CD4-positive, alpha-beta T cell (primary cell): ENCODE measurements at regions not wholly inside any gene's neighbourhood (a gene's known extent, or its start where the extent isn't known, plus 50 kb on each side); places are given as distances from the start of the nearest gene placed in this dataset.

Experiments used
- ATAC-seq: fragments of 200-7000 bp; cut with Tn5 transposase; one replicate; pipeline ENCODE4 v1.10.0; 2022; ENCODE audit warnings: mild to moderate bottlenecking; ENCODE audit not compliant: poor library complexity
- CTCF ChIA-PET: fragments of 350-600 bp; sonication (Branson Sonifier 250); formaldehyde crosslinking; loops from one replicate; lab custom pipeline; 2021; ENCODE audit warnings: antibody characterized with exemption, inconsistent platforms; lab: Charles Lee
- POLR2A ChIA-PET: fragments of 350-600 bp; sonication (Branson Sonifier 250); formaldehyde crosslinking; loops from one replicate; lab custom pipeline; 2021; ENCODE audit warnings: antibody characterized with exemption, inconsistent platforms; lab: Charles Lee
- DNase-seq, 14 experiments: peaks; one replicate each; pipeline ENCODE4 v3.0.0-alpha.2; 2013 to 2020; ENCODE audit warnings: mixed read lengths in 2 of 14
- H3K27ac ChIP-seq, 2 donors: one replicate each; pipeline versions ENCODE4 v1.5.1 to v1.7.0; 2013; ENCODE audit warnings: low read length in 2 of 2, low read depth in 1 of 2, mild to moderate bottlenecking in 1 of 2
- H3K27me3 ChIP-seq, 2 experiments: 1 replicate in 1 of 2; 2 replicates in 1 of 2; pipeline versions ENCODE4 v1.6.1 to v1.7.0; 2013; ENCODE audit warnings: low read length in 2 of 2, control low read depth in 1 of 2, mild to moderate bottlenecking in 1 of 2, moderate library complexity in 1 of 2; ENCODE audit not compliant: insufficient read depth in 2 of 2, control insufficient read depth in 1 of 2
- H3K36me3 ChIP-seq: one replicate; pipeline ENCODE4 v1.6.1; 2013; ENCODE audit warnings: low read length, control low read depth; ENCODE audit not compliant: insufficient read depth
- H3K4me1 ChIP-seq: one replicate; pipeline ENCODE4 v1.6.1; 2013; ENCODE audit warnings: low read length, control low read depth; ENCODE audit not compliant: insufficient read depth
- H3K4me3 ChIP-seq: one replicate; pipeline ENCODE4 v1.5.1; 2013; ENCODE audit warnings: mild to moderate bottlenecking, low read length, moderate library complexity
- H3K9me3 ChIP-seq, 2 experiments: 1 replicate in 1 of 2; 2 replicates in 1 of 2; pipeline versions ENCODE4 v1.6.1 to v1.7.0; 2013; ENCODE audit warnings: low read length in 2 of 2, mild to moderate bottlenecking in 2 of 2, control low read depth in 1 of 2, moderate library complexity in 1 of 2; ENCODE audit not compliant: control insufficient read depth in 1 of 2, insufficient read depth in 1 of 2
- H3K27ac Mint-ChIP-seq: one replicate; pipeline ENCODE4 v1.8.0; 2020; ENCODE audit warnings: mixed read lengths
- H3K27me3 Mint-ChIP-seq: one replicate; pipeline ENCODE4 v1.8.0; 2021; ENCODE audit warnings: mixed read lengths
- H3K36me3 Mint-ChIP-seq: one replicate; pipeline ENCODE4 v1.8.0; 2021; ENCODE audit warnings: low read depth, mixed read lengths
- H3K4me1 Mint-ChIP-seq: one replicate; pipeline ENCODE4 v1.8.0; 2021; ENCODE audit warnings: low read depth, mixed read lengths
- H3K4me3 Mint-ChIP-seq: one replicate; pipeline ENCODE4 v1.8.0; 2020; ENCODE audit warnings: mild to moderate bottlenecking, mixed read lengths
- H3K9me3 Mint-ChIP-seq: one replicate; pipeline ENCODE4 v1.8.0; 2020; ENCODE audit warnings: mixed read lengths
- intact Hi-C, 2 experiments: fragments of 100-400 bp; cut with DNase I in 1 of 2; cut with micrococcal nuclease in 1 of 2; formaldehyde crosslinking; loops; one replicate each; pipeline versions ENCODE4 v1.15.1 to v1.9.0; 2023 to 2025; cut with DNase I, micrococcal nuclease
- TF ChIP-seq, protein P1 (sequence below): fragments of 200-600 bp; IDR thresholded peaks from one replicate; pipeline ENCODE4 v1.8.0; 2022; ENCODE audit warnings: antibody characterized with exemption, mild to moderate bottlenecking

- ATAC-seq = no peak
- TF ChIP-seq, protein P1, sequence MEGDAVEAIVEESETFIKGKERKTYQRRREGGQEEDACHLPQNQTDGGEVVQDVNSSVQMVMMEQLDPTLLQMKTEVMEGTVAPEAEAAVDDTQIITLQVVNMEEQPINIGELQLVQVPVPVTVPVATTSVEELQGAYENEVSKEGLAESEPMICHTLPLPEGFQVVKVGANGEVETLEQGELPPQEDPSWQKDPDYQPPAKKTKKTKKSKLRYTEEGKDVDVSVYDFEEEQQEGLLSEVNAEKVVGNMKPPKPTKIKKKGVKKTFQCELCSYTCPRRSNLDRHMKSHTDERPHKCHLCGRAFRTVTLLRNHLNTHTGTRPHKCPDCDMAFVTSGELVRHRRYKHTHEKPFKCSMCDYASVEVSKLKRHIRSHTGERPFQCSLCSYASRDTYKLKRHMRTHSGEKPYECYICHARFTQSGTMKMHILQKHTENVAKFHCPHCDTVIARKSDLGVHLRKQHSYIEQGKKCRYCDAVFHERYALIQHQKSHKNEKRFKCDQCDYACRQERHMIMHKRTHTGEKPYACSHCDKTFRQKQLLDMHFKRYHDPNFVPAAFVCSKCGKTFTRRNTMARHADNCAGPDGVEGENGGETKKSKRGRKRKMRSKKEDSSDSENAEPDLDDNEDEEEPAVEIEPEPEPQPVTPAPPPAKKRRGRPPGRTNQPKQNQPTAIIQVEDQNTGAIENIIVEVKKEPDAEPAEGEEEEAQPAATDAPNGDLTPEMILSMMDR = no peak
- Mint-ChIP-seq H3K4me1 (no peaks in the 10 kb centered on the region), H3K9me3 (peaks cover 6% of the 10 kb centered on the region), H3K27me3 (no peaks in the 10 kb centered on the region), H3K27ac (no peak overlapping the region), H3K4me3 (no peak overlapping the region), H3K36me3 (no peaks in the 10 kb centered on the region)
- Histone ChIP-seq H3K27me3 (no peaks in the 10 kb centered on the region), H3K4me1 (no peaks in the 10 kb centered on the region), H3K9me3 (peaks cover 0 to 11% of the 10 kb centered on the region in 2 experiments), H3K27ac (no peak overlapping the region), H3K36me3 (no peaks in the 10 kb centered on the region), H3K4me3 (no peak overlapping the region)
- CTCF ChIA-PET = no interaction called here
- intact Hi-C loops = no loop called here
- DNase-seq = no peak
- POLR2A ChIA-PET = no interaction called here
These were observed 110.9 kb upstream of the ROBO1 start for GRCh38 chr3:79878708-79879107.

- no peaks in the 10 kb centered on the region for H3K36me3 Mint-ChIP-seq
- intact Hi-C loops = no loop called here
- peaks cover 0 to 8% of the 10 kb centered on the region in 2 experiments for H3K9me3 ChIP-seq
- no peak overlapping the region for H3K27ac ChIP-seq
- ATAC-seq = no peak
- CTCF ChIA-PET = no interaction called here
- TF ChIP-seq, protein P1 = no peak
- H3K36me3 ChIP-seq = no peaks in the 10 kb centered on the region
- POLR2A ChIA-PET = no interaction called here
- no peaks in the 10 kb centered on the region for H3K27me3 ChIP-seq
- peaks cover 13% of the 10 kb centered on the region for H3K9me3 Mint-ChIP-seq
- H3K4me1 ChIP-seq = no peaks in the 10 kb centered on the region
- DNase-seq = no peak
- H3K4me1 Mint-ChIP-seq = no peaks in the 10 kb centered on the region
- no peak overlapping the region for H3K4me3 Mint-ChIP-seq
- no peak overlapping the region for H3K4me3 ChIP-seq
- H3K27ac Mint-ChIP-seq = no peak overlapping the region
- H3K27me3 Mint-ChIP-seq = no peaks in the 10 kb centered on the region
These were observed 106.8 kb upstream of the ROBO1 start for GRCh38 chr3:79874646-79875045.

DNA sequence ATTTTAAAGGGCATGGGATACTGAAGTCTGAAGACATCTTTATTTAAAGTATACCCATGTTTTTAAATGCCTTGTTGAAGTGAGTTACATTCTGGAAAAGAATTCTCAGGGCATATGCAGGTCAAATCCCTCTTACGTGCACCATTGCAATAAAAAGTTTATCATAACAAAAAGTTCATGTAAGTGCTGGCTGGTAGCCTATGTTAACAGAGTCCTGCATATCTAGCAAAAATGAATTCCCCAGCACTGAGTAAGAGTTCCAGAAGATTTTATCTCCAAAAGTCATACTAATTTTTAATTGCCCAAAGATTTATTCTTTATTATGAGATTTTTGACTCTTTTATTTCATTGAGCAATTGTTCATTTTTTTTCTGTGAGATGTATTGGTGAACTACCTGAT, 104.7 kb upstream of the ROBO1 start:
- intact Hi-C loops = no loop called here
- POLR2A ChIA-PET = no interaction called here
- Histone ChIP-seq H3K9me3 (no peaks in the 10 kb centered on the region), H3K4me1 (no peaks in the 10 kb centered on the region), H3K27ac (no peak overlapping the region), H3K36me3 (no peaks in the 10 kb centered on the region), H3K4me3 (no peak overlapping the region), H3K27me3 (no peaks in the 10 kb centered on the region)
- H3K4me3 Mint-ChIP-seq = no peak overlapping the region
- CTCF ChIA-PET = no interaction called here
- H3K9me3 Mint-ChIP-seq = peaks cover 17% of the 10 kb centered on the region
- H3K27me3 Mint-ChIP-seq = no peaks in the 10 kb centered on the region
- TF ChIP-seq, protein P1 = no peak
- DNase-seq (no peak), ATAC-seq (no peak)
- no peak overlapping the region for H3K27ac Mint-ChIP-seq
- H3K36me3 Mint-ChIP-seq = no peaks in the 10 kb centered on the region
- H3K4me1 Mint-ChIP-seq = no peaks in the 10 kb centered on the region
